ENCODE measurements at regions not wholly inside any gene's neighbourhood (a gene's known extent, or its start where the extent isn't known, plus 50 kb on each side); places are given as distances from the start of the nearest gene placed in this dataset.
A peak's percentile ranks its signal among the peaks of the same experiment; 100 is the strongest.

DNA sequence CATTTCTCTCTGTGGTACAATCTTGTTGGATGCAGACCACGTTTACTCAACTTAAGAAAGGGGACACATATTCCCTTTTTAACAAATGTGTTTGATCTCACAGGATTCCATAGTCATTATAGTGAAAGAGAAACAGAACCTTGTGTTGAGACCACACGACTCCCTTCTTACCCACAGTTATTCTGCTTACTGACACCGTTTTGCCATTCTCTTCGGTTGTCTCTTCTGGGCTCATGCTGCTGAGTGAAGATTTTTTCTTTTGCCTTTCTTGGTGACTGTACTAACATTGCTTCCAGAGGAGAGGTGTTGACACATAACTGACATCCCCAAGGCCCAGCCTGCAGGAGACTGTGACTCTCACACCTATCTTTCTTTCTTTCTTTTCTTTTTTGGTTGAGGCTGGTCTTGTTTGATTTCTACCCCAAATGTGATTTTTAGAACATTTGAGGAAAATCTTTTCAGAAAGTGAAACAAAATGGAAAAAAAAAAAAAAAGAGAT, 61.2 kb upstream of the OTOGL start:
- DNase-seq = no peak
- H3K27ac Mint-ChIP-seq = no peak overlapping the region
- no peaks in the 10 kb centered on the region for H3K36me3 Mint-ChIP-seq (ENCODE audit: low read depth)
- TF ChIP-seq CTCF (IDR thresholded peaks at IDR 0.05) = no peak
- no peaks in the 10 kb centered on the region for H3K9me3 Mint-ChIP-seq
- H3K27me3 Mint-ChIP-seq (ENCODE audit: insufficient read depth) = no peaks in the 10 kb centered on the region
- H3K4me3 Mint-ChIP-seq = no peak overlapping the region
- H3K4me1 Mint-ChIP-seq (ENCODE audit: low read depth) = peaks cover 63% of the 10 kb centered on the region

DNA sequence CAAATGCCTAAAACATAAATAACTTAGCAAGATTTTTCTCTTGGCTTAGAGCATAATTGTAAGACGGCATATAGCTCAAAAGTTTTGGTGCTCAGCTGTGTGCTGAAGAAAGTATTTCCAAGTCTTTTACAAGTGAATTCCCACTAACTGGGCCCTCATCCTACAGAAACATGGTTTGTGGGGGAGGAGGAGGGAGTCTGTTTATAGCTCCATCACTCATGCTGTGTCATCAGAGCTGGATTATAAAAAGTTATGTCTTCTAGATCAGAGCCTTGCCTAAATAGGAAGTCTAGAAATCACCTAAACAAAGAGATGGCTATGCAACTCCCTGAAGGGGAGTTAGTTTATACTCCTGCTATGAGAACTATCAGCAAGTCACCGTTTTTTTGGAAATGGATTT, 65.9 kb upstream of the OTOGL start:
- Mint-ChIP-seq H3K9me3 (no peaks in the 10 kb centered on the region), H3K27me3 (ENCODE audit: insufficient read depth) (no peaks in the 10 kb centered on the region; the same call in 1 of the 2 replicates), H3K4me1 (ENCODE audit: low read depth) (peaks cover 43% of the 10 kb centered on the region), H3K4me3 (peak overlapping the region; percentile 64), H3K27ac (peak overlapping the region; percentile 92), H3K36me3 (ENCODE audit: low read depth) (no peaks in the 10 kb centered on the region)
- no peak for TF ChIP-seq CTCF (IDR thresholded peaks at IDR 0.05)
- DNase-seq = peak; percentile 55

- DNase-seq = no peak
- H3K4me1 Mint-ChIP-seq (ENCODE audit: low read depth) = peaks cover 38% of the 10 kb centered on the region
Measured at GRCh38 chr12:80032946-80033345, 66.4 kb upstream of the OTOGL start.

DNA sequence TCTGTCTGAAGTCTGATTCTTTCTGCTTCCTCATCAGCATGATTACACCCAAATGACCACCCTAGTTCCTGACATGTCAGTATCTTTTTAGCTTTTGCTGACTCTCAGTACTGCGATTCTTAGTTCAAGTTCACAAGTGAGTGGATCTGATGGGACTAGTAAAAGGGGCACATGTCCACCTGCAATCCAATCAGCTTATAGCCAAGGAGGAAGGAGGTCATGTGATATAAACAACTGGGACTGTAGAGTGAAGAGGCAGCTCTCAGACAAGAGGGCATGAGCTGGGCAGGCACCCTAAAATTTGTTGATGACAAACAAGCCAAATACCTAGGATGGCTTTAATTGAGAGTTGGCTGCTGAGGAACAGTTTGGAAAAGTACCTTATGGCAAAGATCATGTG, 68.1 kb upstream of the OTOGL start:
- Mint-ChIP-seq H3K36me3 (ENCODE audit: low read depth) (peaks cover under 1% of the 10 kb centered on the region; the same call in 1 of the 2 replicates), H3K4me3 (no peak overlapping the region)

More at GRCh38 chr12:80032946-80033345, 66.4 kb upstream of the OTOGL start:
- H3K27me3 Mint-ChIP-seq (ENCODE audit: insufficient read depth) = no peaks in the 10 kb centered on the region; the same call in 1 of the 2 replicates
- H3K4me3 Mint-ChIP-seq = peak overlapping the region; percentile 64
- TF ChIP-seq CTCF (IDR thresholded peaks at IDR 0.05) = no peak
- no peaks in the 10 kb centered on the region for H3K36me3 Mint-ChIP-seq (ENCODE audit: low read depth)
- H3K27ac Mint-ChIP-seq = peak overlapping the region; percentile 92
- H3K9me3 Mint-ChIP-seq = no peaks in the 10 kb centered on the region

GRCh38 chr12:80025638-80026037, 73.7 kb upstream of the OTOGL start:
- Mint-ChIP-seq H3K36me3 (ENCODE audit: low read depth) (peaks cover 15% of the 10 kb centered on the region), H3K27me3 (ENCODE audit: insufficient read depth) (peaks cover 2% of the 10 kb centered on the region), H3K4me3 (no peak overlapping the region), H3K27ac (no peak overlapping the region), H3K4me1 (ENCODE audit: low read depth) (no peaks in the 10 kb centered on the region; the same call in 1 of the 2 replicates), H3K9me3 (peaks cover 24% of the 10 kb centered on the region)
- no peak for DNase-seq
- TF ChIP-seq CTCF (IDR thresholded peaks at IDR 0.05) = no peak

More for the DNA sequence above, 68.1 kb upstream of the OTOGL start:
- no peak for TF ChIP-seq CTCF (IDR thresholded peaks at IDR 0.05)
- Mint-ChIP-seq H3K9me3 (peaks cover 5% of the 10 kb centered on the region), H3K27ac (no peak overlapping the region), H3K4me1 (ENCODE audit: low read depth) (peaks cover 36% of the 10 kb centered on the region), H3K27me3 (ENCODE audit: insufficient read depth) (no peaks in the 10 kb centered on the region; the same call in 1 of the 2 replicates)
- no peak for DNase-seq

All from HFFc6 (cell line).